Osteocyte (in vitro differentiated cells): ENCODE measurements at regions not wholly inside any gene's neighbourhood (a gene's known extent, or its start where the extent isn't known, plus 50 kb on each side); places are given as distances from the start of the nearest gene placed in this dataset.
"Not testable (repeated sequence)": the region's sequence is repeated elsewhere in the genome, so short reads cannot be mapped to it uniquely, and the experiment has no call there.

Source experiments
- DNase-seq: peaks from one replicate; pipeline ENCODE4 v3.0.0; 2021; ENCODE audit warnings: mixed read lengths; ENCODE audit not compliant: unreplicated experiment; ENCODE audit errors: extremely low spot score
- H3K27ac Mint-ChIP-seq: one replicate; pipeline ENCODE4 v1.8.0; 2021; ENCODE audit warnings: mild to moderate bottlenecking, mixed read lengths; ENCODE audit not compliant: unreplicated experiment
- H3K27me3 Mint-ChIP-seq: one replicate; pipeline ENCODE4 v1.8.0; 2021; ENCODE audit warnings: mixed read lengths; ENCODE audit not compliant: unreplicated experiment
- H3K36me3 Mint-ChIP-seq: one replicate; pipeline ENCODE4 v1.8.0; 2021; ENCODE audit warnings: mixed read lengths; ENCODE audit not compliant: unreplicated experiment
- H3K4me1 Mint-ChIP-seq: one replicate; pipeline ENCODE4 v1.8.0; 2021; ENCODE audit warnings: mixed read lengths; ENCODE audit not compliant: unreplicated experiment
- H3K4me3 Mint-ChIP-seq: one replicate; pipeline ENCODE4 v1.8.0; 2021; ENCODE audit warnings: mild to moderate bottlenecking, moderate library complexity, mixed read lengths; ENCODE audit not compliant: unreplicated experiment
- H3K9me3 Mint-ChIP-seq: one replicate; pipeline ENCODE4 v1.8.0; 2021; ENCODE audit warnings: mixed read lengths; ENCODE audit not compliant: unreplicated experiment
- TF ChIP-seq, protein P1 (sequence below): fragments of 200-600 bp; sonication (generic); IDR thresholded peaks from 2 replicates; pipeline ENCODE4 v1.5.0; 2021; ENCODE audit warnings: antibody characterized with exemption, mild to moderate bottlenecking, moderate library complexity

DNA sequence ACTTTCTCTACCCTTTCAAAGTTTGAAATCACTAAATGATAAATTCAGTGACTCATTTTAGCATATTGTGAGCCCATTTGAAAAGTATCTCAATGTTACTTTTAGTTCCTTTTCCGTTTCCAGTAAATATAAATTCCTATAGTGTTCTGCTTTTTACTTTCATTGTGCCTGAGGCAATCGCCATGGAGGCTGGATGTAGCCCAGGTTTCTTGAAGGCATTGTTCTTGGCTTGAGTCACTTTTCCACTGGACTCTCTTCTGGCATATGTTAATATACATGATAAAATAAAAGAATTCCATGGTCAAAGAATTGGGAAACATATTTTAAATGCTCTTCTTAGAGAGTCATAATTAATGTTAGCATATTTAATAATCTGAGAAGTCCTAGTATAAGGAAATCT is 327.0 kb downstream of the IZUMO3 start:
- H3K4me3 Mint-ChIP-seq: no peak overlapping the region
- no peaks in the 10 kb centered on the region for H3K4me1 Mint-ChIP-seq
- no peaks in the 10 kb centered on the region for H3K27me3 Mint-ChIP-seq
- DNase-seq: no peak
- H3K27ac Mint-ChIP-seq: no peak overlapping the region
- TF ChIP-seq, protein P1, sequence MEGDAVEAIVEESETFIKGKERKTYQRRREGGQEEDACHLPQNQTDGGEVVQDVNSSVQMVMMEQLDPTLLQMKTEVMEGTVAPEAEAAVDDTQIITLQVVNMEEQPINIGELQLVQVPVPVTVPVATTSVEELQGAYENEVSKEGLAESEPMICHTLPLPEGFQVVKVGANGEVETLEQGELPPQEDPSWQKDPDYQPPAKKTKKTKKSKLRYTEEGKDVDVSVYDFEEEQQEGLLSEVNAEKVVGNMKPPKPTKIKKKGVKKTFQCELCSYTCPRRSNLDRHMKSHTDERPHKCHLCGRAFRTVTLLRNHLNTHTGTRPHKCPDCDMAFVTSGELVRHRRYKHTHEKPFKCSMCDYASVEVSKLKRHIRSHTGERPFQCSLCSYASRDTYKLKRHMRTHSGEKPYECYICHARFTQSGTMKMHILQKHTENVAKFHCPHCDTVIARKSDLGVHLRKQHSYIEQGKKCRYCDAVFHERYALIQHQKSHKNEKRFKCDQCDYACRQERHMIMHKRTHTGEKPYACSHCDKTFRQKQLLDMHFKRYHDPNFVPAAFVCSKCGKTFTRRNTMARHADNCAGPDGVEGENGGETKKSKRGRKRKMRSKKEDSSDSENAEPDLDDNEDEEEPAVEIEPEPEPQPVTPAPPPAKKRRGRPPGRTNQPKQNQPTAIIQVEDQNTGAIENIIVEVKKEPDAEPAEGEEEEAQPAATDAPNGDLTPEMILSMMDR: no peak
- no peaks in the 10 kb centered on the region for H3K36me3 Mint-ChIP-seq
- peaks cover 9% of the 10 kb centered on the region for H3K9me3 Mint-ChIP-seq

DNA sequence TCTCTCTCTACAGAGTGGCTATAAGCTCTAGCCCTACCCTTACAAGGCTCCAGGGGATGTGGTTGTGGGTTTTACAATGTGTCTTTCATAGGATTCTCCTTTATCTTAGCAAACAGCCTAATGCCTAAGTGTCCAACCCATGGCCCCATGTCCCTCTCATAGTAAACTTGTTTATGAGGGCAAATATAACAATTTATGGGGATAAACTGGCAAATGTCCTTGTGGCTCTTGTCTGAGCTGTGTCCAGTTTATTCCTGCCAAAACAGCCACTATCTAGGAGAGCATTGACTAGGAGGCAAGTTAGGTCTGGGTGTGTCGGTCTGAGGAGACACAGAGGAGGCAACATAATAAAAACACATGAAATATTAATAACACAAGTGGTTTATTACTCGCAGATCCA is 335.1 kb downstream of the IZUMO3 start:
- Mint-ChIP-seq H3K27me3 (no peaks in the 10 kb centered on the region), H3K36me3 (no peaks in the 10 kb centered on the region), H3K4me3 (no peak overlapping the region), H3K9me3 (peaks cover 37% of the 10 kb centered on the region), H3K27ac (no peak overlapping the region), H3K4me1 (no peaks in the 10 kb centered on the region)
- DNase-seq: no peak
- TF ChIP-seq, protein P1: no peak

DNA sequence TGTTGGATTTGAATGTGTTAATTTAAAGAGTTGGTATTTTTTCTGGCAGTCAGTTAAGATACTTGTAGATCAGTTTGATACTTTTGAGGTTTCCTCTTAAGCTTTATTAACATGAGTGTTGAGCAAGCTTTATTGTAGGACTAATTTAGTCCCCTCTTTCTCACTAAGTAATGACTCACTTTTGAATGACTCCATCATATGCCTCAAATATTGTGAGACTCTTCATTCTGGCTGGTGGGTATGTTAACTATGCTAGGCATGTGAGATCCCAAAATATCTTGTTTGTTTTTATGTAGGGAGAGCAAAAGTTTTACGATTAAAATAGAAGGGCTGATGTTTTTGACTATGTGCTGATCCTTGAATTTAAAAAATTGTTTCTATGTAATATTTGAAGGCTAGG is 355.7 kb downstream of the IZUMO3 start:
- Mint-ChIP-seq H3K27ac (no peak overlapping the region), H3K36me3 (no peaks in the 10 kb centered on the region), H3K27me3 (no peaks in the 10 kb centered on the region), H3K4me3 (no peak overlapping the region), H3K4me1 (no peaks in the 10 kb centered on the region), H3K9me3 (peaks cover 33% of the 10 kb centered on the region)
- DNase-seq: no peak
- TF ChIP-seq, protein P1: no peak

DNA sequence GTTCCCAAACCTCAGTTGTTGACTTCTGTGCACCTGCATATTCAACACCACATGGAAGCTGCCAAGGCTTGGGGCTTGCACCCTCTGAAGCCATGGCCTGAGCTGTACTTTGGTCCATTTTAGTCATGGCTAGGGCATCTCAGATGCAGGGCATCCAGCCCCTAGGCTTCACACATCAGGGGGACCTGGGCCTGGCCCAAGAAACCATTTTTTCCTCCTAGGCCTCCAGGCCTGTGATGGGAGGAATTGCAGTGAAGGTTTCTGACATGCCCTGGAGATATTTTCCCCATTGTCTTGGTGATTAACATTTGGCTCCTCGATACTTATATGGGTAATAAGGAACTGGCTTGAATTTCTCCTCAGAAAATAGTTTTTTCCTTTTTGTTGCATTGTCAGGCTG is 354.5 kb upstream of the ELAVL2 start:
- H3K27me3 Mint-ChIP-seq, H3K4me3 Mint-ChIP-seq, H3K27ac Mint-ChIP-seq, H3K4me1 Mint-ChIP-seq, H3K36me3 Mint-ChIP-seq, DNase-seq: not testable (repeated sequence)
- H3K9me3 Mint-ChIP-seq: peaks cover 53% of the 10 kb centered on the region

DNA sequence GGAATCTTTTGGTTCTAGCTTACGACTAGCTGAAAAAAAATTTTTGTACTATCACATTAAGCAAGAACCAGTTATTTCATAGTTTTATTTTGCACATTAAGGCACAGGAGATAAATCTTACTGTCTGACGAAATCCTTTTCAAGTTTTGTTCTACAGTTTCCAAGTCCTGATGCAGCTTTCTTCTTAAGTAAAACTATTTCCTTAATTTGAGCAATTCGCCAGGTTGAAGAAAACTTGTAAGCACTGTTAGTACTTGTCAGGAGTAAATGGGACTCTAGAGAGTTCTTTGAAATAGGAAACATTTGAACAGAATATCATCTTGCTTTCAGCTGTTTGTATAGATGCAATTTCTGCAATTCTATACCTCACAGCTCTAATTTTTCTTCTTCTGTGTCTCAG is 318.8 kb upstream of the ELAVL2 start:
- H3K27me3 Mint-ChIP-seq: no peaks in the 10 kb centered on the region
- H3K27ac Mint-ChIP-seq: no peak overlapping the region
- H3K4me3 Mint-ChIP-seq: no peak overlapping the region
- peaks cover 17% of the 10 kb centered on the region for H3K9me3 Mint-ChIP-seq
- TF ChIP-seq, protein P1: no peak
- no peaks in the 10 kb centered on the region for H3K36me3 Mint-ChIP-seq
- DNase-seq: no peak
- H3K4me1 Mint-ChIP-seq: no peaks in the 10 kb centered on the region

DNA sequence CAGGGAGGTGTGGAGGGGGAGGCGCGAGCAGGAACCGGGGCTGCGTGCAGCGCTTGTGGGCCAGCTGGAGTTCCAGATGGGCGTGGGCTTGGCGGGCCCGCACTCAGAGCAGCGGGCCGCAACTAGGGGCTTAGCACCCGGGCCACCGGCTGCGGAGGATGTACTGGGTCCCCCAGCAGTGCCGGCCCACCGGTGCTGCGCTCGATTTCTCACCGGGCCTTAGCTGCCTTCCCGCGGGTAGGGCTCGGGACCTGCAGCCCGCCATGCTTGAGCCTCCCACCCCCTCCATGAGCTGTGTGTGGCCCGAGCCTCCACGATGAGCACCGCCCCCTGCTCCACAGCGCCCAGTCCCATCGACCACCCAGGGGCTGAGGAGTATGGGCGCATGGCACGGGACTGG is 309.0 kb upstream of the ELAVL2 start:
- H3K27ac Mint-ChIP-seq, H3K4me3 Mint-ChIP-seq, H3K4me1 Mint-ChIP-seq, DNase-seq, H3K27me3 Mint-ChIP-seq, H3K36me3 Mint-ChIP-seq: not testable (repeated sequence)
- peaks cover 22% of the 10 kb centered on the region for H3K9me3 Mint-ChIP-seq
